GM23248 (cell line): ENCODE measurements at regions not wholly inside any gene's neighbourhood (a gene's known extent, or its start where the extent isn't known, plus 50 kb on each side); places are given as distances from the start of the nearest gene placed in this dataset.
A peak's percentile ranks its signal among the peaks of the same experiment; 100 is the strongest.

Source experiments
- DNase-seq: peaks from one replicate; pipeline ENCODE4 v3.0.0-alpha.2; 2015
- H2AFZ ChIP-seq: fragments of 200-600 bp; sonication (generic); 2 replicates; pipeline ENCODE4 v1.6.1; 2016; ENCODE audit warnings: antibody characterized with exemption
- H3F3A ChIP-seq: fragments of 200-600 bp; sonication (generic); 2 replicates; pipeline ENCODE4 v1.6.1; 2016; ENCODE audit warnings: mild to moderate bottlenecking, antibody characterized with exemption, mixed run types; ENCODE audit not compliant: insufficient read depth
- H3K27ac ChIP-seq: fragments of 200-600 bp; sonication (generic); 2 replicates; pipeline ENCODE4 v1.5.1; 2016; ENCODE audit warnings: mild to moderate bottlenecking
- H3K27me3 ChIP-seq: fragments of 200-600 bp; sonication (generic); replicated peaks from 2 replicates; pipeline ENCODE4 v1.6.1; 2016; ENCODE audit warnings: mild to moderate bottlenecking; ENCODE audit not compliant: insufficient read depth
- H3K36me3 ChIP-seq: fragments of 200-600 bp; sonication (generic); 2 replicates; pipeline ENCODE4 v1.6.1; 2016; ENCODE audit warnings: low read depth, mild to moderate bottlenecking
- H3K4me1 ChIP-seq: fragments of 200-600 bp; sonication (generic); 2 replicates; pipeline ENCODE4 v1.6.1; 2016; ENCODE audit warnings: mild to moderate bottlenecking; ENCODE audit not compliant: insufficient read depth
- H3K4me2 ChIP-seq: fragments of 200-600 bp; sonication (generic); one replicate; pipeline ENCODE4 v1.6.1; 2016; ENCODE audit warnings: mild to moderate bottlenecking; ENCODE audit not compliant: unreplicated experiment
- H3K4me3 ChIP-seq: fragments of 200-600 bp; sonication (generic); 2 replicates; pipeline ENCODE4 v1.5.1; 2016; ENCODE audit warnings: mild to moderate bottlenecking
- H3K79me2 ChIP-seq: fragments of 200-600 bp; sonication (generic); 2 replicates; pipeline ENCODE4 v1.6.1; 2016; ENCODE audit warnings: mild to moderate bottlenecking; ENCODE audit not compliant: insufficient read depth
- H3K9ac ChIP-seq: fragments of 200-600 bp; sonication (generic); 2 replicates; pipeline ENCODE4 v1.6.1; 2016; ENCODE audit warnings: mild to moderate bottlenecking
- H3K9me2 ChIP-seq: fragments of 200-600 bp; sonication (generic); 2 replicates; pipeline ENCODE4 v1.6.1; 2016; ENCODE audit warnings: mixed run types, mild to moderate bottlenecking, moderate library complexity; ENCODE audit not compliant: insufficient read depth
- H3K9me3 ChIP-seq: fragments of 200-600 bp; sonication (generic); one replicate; pipeline ENCODE4 v1.6.1; 2017; ENCODE audit warnings: low read depth
- H4K20me1 ChIP-seq: fragments of 200-600 bp; sonication (generic); 2 replicates; pipeline ENCODE4 v1.6.0; 2016; ENCODE audit not compliant: insufficient read depth
- EZH2 ChIP-seq: fragments of 200-600 bp; sonication (generic); IDR thresholded peaks from 2 replicates; pipeline ENCODE4 v1.6.1; 2018; ENCODE audit warnings: antibody characterized with exemption, mild to moderate bottlenecking; ENCODE audit not compliant: insufficient read depth, poor library complexity, severe bottlenecking
- EZH2phosphoT487 ChIP-seq: fragments of 200-600 bp; sonication (generic); IDR thresholded peaks from 2 replicates; pipeline ENCODE4 v1.6.1; 2018; ENCODE audit warnings: antibody characterized with exemption, moderate library complexity, mild to moderate bottlenecking, low read depth; ENCODE audit not compliant: insufficient read depth
- WGBS, 2 experiments: methylation state at CpG; one replicate each; pipeline ENCODE4 v1.1.6; 2015 to 2017; ENCODE audit warnings: low lambda C conversion rate in 2 of 2, low coverage in 1 of 2; ENCODE audit errors: missing lambda C conversion rate in 2 of 2; 5-methylcytosine and 5-hydroxymethylcytosine counted together
- in situ Hi-C: fragments of 300-500 bp; cut with MboI; formaldehyde crosslinking; loops from 2 replicates; pipeline ENCODE4 v1.15.0; 2020

GRCh38 chr13:75061909-75062308 lies 420.1 kb downstream of the TBC1D4 start:
- DNase-seq = no peak
- Histone ChIP-seq H3K4me3 (no peak overlapping the region), H4K20me1 (no peaks in the 10 kb centered on the region), H3K9ac (no peak overlapping the region), H3K27ac (no peak overlapping the region), H3K27me3 (no peaks in the 10 kb centered on the region; the same call in 1 of the 2 replicates), H3K36me3 (no peaks in the 10 kb centered on the region), H3K4me2 (no peak overlapping the region), H3F3A (no peaks in the 10 kb centered on the region), H3K9me3 (no peaks in the 10 kb centered on the region), H3K79me2 (no peaks in the 10 kb centered on the region), H3K9me2 (no peaks in the 10 kb centered on the region), H3K4me1 (no peaks in the 10 kb centered on the region), H2AFZ (no peak overlapping the region)
- in situ Hi-C loops = no loop called here
- TF ChIP-seq EZH2phosphoT487 (no peak), EZH2 (no peak)

GRCh38 chr13:75055296-75055695 lies 426.7 kb downstream of the TBC1D4 start:
- Histone ChIP-seq H3K4me3 (no peak overlapping the region), H3K4me1 (peaks cover 10% of the 10 kb centered on the region), H3K9me2 (no peaks in the 10 kb centered on the region), H3K36me3 (no peaks in the 10 kb centered on the region), H3K4me2 (no peak overlapping the region), H3K79me2 (no peaks in the 10 kb centered on the region), H4K20me1 (no peaks in the 10 kb centered on the region), H3K9ac (no peak overlapping the region), H3K27me3 (peaks cover 5% of the 10 kb centered on the region), H2AFZ (no peak overlapping the region), H3F3A (no peaks in the 10 kb centered on the region), H3K9me3 (no peaks in the 10 kb centered on the region), H3K27ac (no peak overlapping the region)
- TF ChIP-seq EZH2phosphoT487 = no peak
- TF ChIP-seq EZH2 = no peak
- DNase-seq = no peak
- in situ Hi-C loops = no loop called here

- Histone ChIP-seq H3K79me2 (no peaks in the 10 kb centered on the region), H3K27me3 (peaks cover 6% of the 10 kb centered on the region), H4K20me1 (no peaks in the 10 kb centered on the region), H3K4me3 (no peak overlapping the region), H3K27ac (no peak overlapping the region), H3K9me3 (no peaks in the 10 kb centered on the region), H3K9ac (no peak overlapping the region), H3K36me3 (no peaks in the 10 kb centered on the region), H3F3A (no peaks in the 10 kb centered on the region), H3K9me2 (no peaks in the 10 kb centered on the region), H3K4me2 (no peak overlapping the region), H3K4me1 (peaks cover 11% of the 10 kb centered on the region), H2AFZ (no peak overlapping the region)
- TF ChIP-seq EZH2 (no peak), EZH2phosphoT487 (no peak)
- 56 to 62% methylated on average over 6 of the region's 6 CpGs for WGBS, 2 experiments
- no peak for DNase-seq
- in situ Hi-C loops = no loop called here
Measured at GRCh38 chr13:75052616-75053015, 429.4 kb downstream of the TBC1D4 start.

GRCh38 chr13:75050419-75051046 lies 431.4 kb downstream of the TBC1D4 start:
- WGBS, 2 experiments = 4 to 8% methylated on average over 5 of the region's 5 CpGs
- TF ChIP-seq EZH2 (no peak), EZH2phosphoT487 (no peak)
- DNase-seq = peak; percentile 25
- Histone ChIP-seq H3K79me2 (no peaks in the 10 kb centered on the region), H3K4me1 (peaks cover 11% of the 10 kb centered on the region), H2AFZ (peak overlapping the region; percentile 47; the same call in 1 of the 2 replicates), H3K27ac (no peak overlapping the region), H3K9me2 (no peaks in the 10 kb centered on the region), H3K9ac (no peak overlapping the region), H3K4me3 (peak overlapping the region; percentile 39), H3F3A (no peaks in the 10 kb centered on the region), H3K36me3 (no peaks in the 10 kb centered on the region), H3K4me2 (peak overlapping the region; percentile 55), H3K9me3 (no peaks in the 10 kb centered on the region), H3K27me3 (peaks cover 12% of the 10 kb centered on the region), H4K20me1 (no peaks in the 10 kb centered on the region)
- in situ Hi-C loops = no loop called here
